ENCODE measurements at regions not wholly inside any gene's neighbourhood (a gene's known extent, or its start where the extent isn't known, plus 50 kb on each side); places are given as distances from the start of the nearest gene placed in this dataset.
"Not testable (repeated sequence)": the region's sequence is repeated elsewhere in the genome, so short reads cannot be mapped to it uniquely, and the experiment has no call there.

- H3K36me3 ChIP-seq; intact Hi-C loops (cut with DNase I); H3K9me3 ChIP-seq; H3K4me3 ChIP-seq; H3K27me3 ChIP-seq; H3K4me1 ChIP-seq; H3K27ac ChIP-seq; DNase-seq (ENCODE audit: low spot score in 2 of 2): not testable (repeated sequence)
- peak in 1 of 3 experiments; percentile 25 for TF ChIP-seq CTCF (IDR thresholded peaks at IDR 0.05)
These were observed 155.7 kb downstream of the UNC93B1 start for GRCh38 chr11:67847896-67848875.

GRCh38 chr11:67846303-67846702 lies 157.6 kb downstream of the UNC93B1 start:
- H3K27ac ChIP-seq; H3K36me3 ChIP-seq; DNase-seq (ENCODE audit: low spot score in 2 of 2); H3K4me1 ChIP-seq; H3K9me3 ChIP-seq; intact Hi-C loops (cut with DNase I); H3K4me3 ChIP-seq; H3K27me3 ChIP-seq: not testable (repeated sequence)

GRCh38 chr11:67845296-67845695 lies 158.6 kb downstream of the UNC93B1 start:
- intact Hi-C loops (cut with DNase I) = not testable (repeated sequence)

GRCh38 chr11:67840599-67840998 lies 163.3 kb downstream of the UNC93B1 start:
- H3K9me3 ChIP-seq; H3K36me3 ChIP-seq; H3K27me3 ChIP-seq; H3K27ac ChIP-seq; H3K4me3 ChIP-seq; intact Hi-C loops (cut with DNase I); DNase-seq (ENCODE audit: low spot score in 2 of 2); H3K4me1 ChIP-seq: not testable (repeated sequence)

More at GRCh38 chr11:67845296-67845695, 158.6 kb downstream of the UNC93B1 start:
- not testable (repeated sequence) for H3K27me3 ChIP-seq; H3K4me3 ChIP-seq; H3K9me3 ChIP-seq; H3K27ac ChIP-seq; DNase-seq (ENCODE audit: low spot score in 2 of 2); H3K4me1 ChIP-seq; H3K36me3 ChIP-seq

- H3K4me3 ChIP-seq; H3K27me3 ChIP-seq; DNase-seq (ENCODE audit: low spot score in 2 of 2); H3K4me1 ChIP-seq; intact Hi-C loops (cut with DNase I); H3K9me3 ChIP-seq; H3K27ac ChIP-seq; H3K36me3 ChIP-seq: not testable (repeated sequence)
These were observed 155.7 kb upstream of the ALDH3B2 start for GRCh38 chr11:67830152-67830551.

- H3K4me3 ChIP-seq; H3K36me3 ChIP-seq; DNase-seq (ENCODE audit: low spot score in 2 of 2); H3K9me3 ChIP-seq; H3K4me1 ChIP-seq; intact Hi-C loops (cut with DNase I); H3K27me3 ChIP-seq; H3K27ac ChIP-seq: not testable (repeated sequence)
These were observed 152.5 kb upstream of the ALDH3B2 start for GRCh38 chr11:67826951-67827296.

GRCh38 chr11:67826028-67826950 lies 151.9 kb upstream of the ALDH3B2 start:
- H3K9me3 ChIP-seq; H3K36me3 ChIP-seq; DNase-seq (ENCODE audit: low spot score in 2 of 2); H3K27me3 ChIP-seq; intact Hi-C loops (cut with DNase I); H3K4me3 ChIP-seq; H3K27ac ChIP-seq; H3K4me1 ChIP-seq: not testable (repeated sequence)

GRCh38 chr11:67824861-67825260 lies 150.4 kb upstream of the ALDH3B2 start:
- H3K4me3 ChIP-seq; H3K27ac ChIP-seq; DNase-seq (ENCODE audit: low spot score in 2 of 2); H3K36me3 ChIP-seq; H3K9me3 ChIP-seq; intact Hi-C loops (cut with DNase I); H3K27me3 ChIP-seq; H3K4me1 ChIP-seq: not testable (repeated sequence)

GRCh38 chr11:67820081-67820480 lies 145.7 kb upstream of the ALDH3B2 start:
- no peak for TF ChIP-seq CTCF (IDR thresholded peaks at IDR 0.05)
- Histone ChIP-seq H3K9me3 (no peaks in the 10 kb centered on the region), H3K4me1 (no peaks in the 10 kb centered on the region), H3K4me3 (no peak overlapping the region), H3K27ac (no peak overlapping the region), H3K36me3 (no peaks in the 10 kb centered on the region), H3K27me3 (no peaks in the 10 kb centered on the region)
- DNase-seq (ENCODE audit: low spot score in 2 of 2) = no peak
- intact Hi-C loops (cut with DNase I) = no loop called here

- H3K36me3 ChIP-seq; H3K27me3 ChIP-seq; H3K4me1 ChIP-seq; H3K4me3 ChIP-seq; DNase-seq (ENCODE audit: low spot score in 2 of 2); intact Hi-C loops (cut with DNase I); H3K9me3 ChIP-seq; H3K27ac ChIP-seq: not testable (repeated sequence)
These were observed 143.1 kb upstream of the ALDH3B2 start for GRCh38 chr11:67817558-67817957.

- not testable (repeated sequence) for H3K9me3 ChIP-seq; H3K4me3 ChIP-seq; DNase-seq (ENCODE audit: low spot score in 2 of 2); H3K27me3 ChIP-seq; H3K27ac ChIP-seq; H3K36me3 ChIP-seq; H3K4me1 ChIP-seq
- intact Hi-C loops (cut with DNase I) = loop anchor here (10.0 kb wide), 3 partner anchors 174 to 304 kb away; partner anchors contain the start of genes CDK2AP2, NDUFS8, PITPNM1 and TBX10
These were observed 134.9 kb upstream of the ALDH3B2 start for GRCh38 chr11:67809301-67809700.

All from ascending aorta (tissue), 2 donors.